ENCODE measurements at regions not wholly inside any gene's neighbourhood (a gene's known extent, or its start where the extent isn't known, plus 50 kb on each side); places are given as distances from the start of the nearest gene placed in this dataset.
A peak's percentile ranks its signal among the peaks of the same experiment; 100 is the strongest.

GRCh38 chr1:184322253-184322652 is 64.6 kb upstream of the C1orf21 start:
- H3K9me3 ChIP-seq, result no peaks in the 10 kb centered on the region
- no peaks in the 10 kb centered on the region for H3K36me3 ChIP-seq
- no peaks in the 10 kb centered on the region for H3K4me1 ChIP-seq
- TF ChIP-seq CTCF (IDR thresholded peaks at IDR 0.05), result no peak
- H3K27me3 ChIP-seq, result no peaks in the 10 kb centered on the region
- no peak overlapping the region for H3K27ac ChIP-seq
- no peak for DNase-seq (ENCODE audit: low spot score)
- no peak overlapping the region for H3K4me3 ChIP-seq

GRCh38 chr1:184324972-184325371 is 61.9 kb upstream of the C1orf21 start:
- TF ChIP-seq CTCF (IDR thresholded peaks at IDR 0.05), result no peak
- no peak for DNase-seq (ENCODE audit: low spot score)
- Histone ChIP-seq H3K4me1 (peaks cover 0 to 7% of the 10 kb centered on the region in 2 donors), H3K4me3 (no peak overlapping the region), H3K27me3 (no peaks in the 10 kb centered on the region), H3K27ac (no peak overlapping the region), H3K36me3 (no peaks in the 10 kb centered on the region), H3K9me3 (no peaks in the 10 kb centered on the region)

GRCh38 chr1:184326278-184326677 is 60.6 kb upstream of the C1orf21 start:
- no peaks in the 10 kb centered on the region for H3K27me3 ChIP-seq
- no peak for DNase-seq (ENCODE audit: low spot score)
- no peak overlapping the region for H3K27ac ChIP-seq
- no peak for TF ChIP-seq CTCF (IDR thresholded peaks at IDR 0.05)
- no peak overlapping the region for H3K4me3 ChIP-seq
- H3K4me1 ChIP-seq, result peaks cover 0 to 17% of the 10 kb centered on the region in 2 donors
- no peaks in the 10 kb centered on the region for H3K9me3 ChIP-seq
- no peaks in the 10 kb centered on the region for H3K36me3 ChIP-seq

- Histone ChIP-seq H3K4me1 (peaks cover 0 to 17% of the 10 kb centered on the region in 2 donors), H3K27ac (peak overlapping the region in 1 of 2 donors; percentile 20), H3K4me3 (no peak overlapping the region), H3K9me3 (peaks cover 0 to 7% of the 10 kb centered on the region in 2 donors), H3K36me3 (no peaks in the 10 kb centered on the region), H3K27me3 (no peaks in the 10 kb centered on the region)
- no peak for DNase-seq (ENCODE audit: low spot score)
- no peak for TF ChIP-seq CTCF (IDR thresholded peaks at IDR 0.05)
These were observed 57.4 kb upstream of the C1orf21 start for GRCh38 chr1:184329245-184329953.

GRCh38 chr1:184329962-184330868 is 56.6 kb upstream of the C1orf21 start:
- DNase-seq (ENCODE audit: low spot score), result no peak
- no peak overlapping the region for H3K4me3 ChIP-seq
- peaks cover 0 to 7% of the 10 kb centered on the region in 2 donors for H3K9me3 ChIP-seq
- H3K4me1 ChIP-seq, result peaks cover 0 to 17% of the 10 kb centered on the region in 2 donors
- H3K27me3 ChIP-seq, result no peaks in the 10 kb centered on the region
- H3K27ac ChIP-seq, result peak overlapping the region; percentile 20 to 63
- TF ChIP-seq CTCF (IDR thresholded peaks at IDR 0.05), result no peak
- H3K36me3 ChIP-seq, result no peaks in the 10 kb centered on the region
